Stimulated activated effector memory CD8-positive, alpha-beta T cell treated with anti-CD3 and anti-CD28 coated beads, Interleukin-12 subunit alpha, Interleukin-12 subunit beta, amount 100 ng/mL, for 72 hours (primary cell): ENCODE measurements at regions not wholly inside any gene's neighbourhood (a gene's known extent, or its start where the extent isn't known, plus 50 kb on each side); places are given as distances from the start of the nearest gene placed in this dataset.

Experiments
- ATAC-seq: fragments of 150-1000 bp; cut with Tn5 transposase; 2 replicates; pipeline ENCODE4 v1.10.0; 2021
- DNase-seq, 2 donors: peaks; one replicate each; pipeline ENCODE4 v3.0.0; 2021 to 2022; ENCODE audit warnings: low spot score in 2 of 2
- H3K27ac Mint-ChIP-seq: one replicate; pipeline ENCODE4 v1.8.0; 2022; ENCODE audit warnings: mild to moderate bottlenecking, mixed read lengths
- H3K36me3 Mint-ChIP-seq: one replicate; pipeline ENCODE4 v1.8.0; 2022; ENCODE audit warnings: mild to moderate bottlenecking, mixed read lengths
- H3K4me1 Mint-ChIP-seq: one replicate; pipeline ENCODE4 v1.8.0; 2022; ENCODE audit warnings: mixed read lengths
- H3K4me3 Mint-ChIP-seq: one replicate; pipeline ENCODE4 v1.8.0; 2022; ENCODE audit warnings: mild to moderate bottlenecking, mixed read lengths
- H3K9me3 Mint-ChIP-seq: one replicate; pipeline ENCODE4 v1.8.0; 2022; ENCODE audit warnings: mixed read lengths

GRCh38 chr6:120876424-120876823 is 457.9 kb downstream of the TBC1D32 start:
- peaks cover 8% of the 10 kb centered on the region for H3K9me3 Mint-ChIP-seq
- ATAC-seq, result no peak
- no peak overlapping the region for H3K27ac Mint-ChIP-seq
- no peaks in the 10 kb centered on the region for H3K36me3 Mint-ChIP-seq
- DNase-seq, result no peak
- no peak overlapping the region for H3K4me3 Mint-ChIP-seq
- no peaks in the 10 kb centered on the region for H3K4me1 Mint-ChIP-seq

- Mint-ChIP-seq H3K4me3 (no peak overlapping the region), H3K36me3 (no peaks in the 10 kb centered on the region), H3K9me3 (peaks cover 8% of the 10 kb centered on the region), H3K27ac (no peak overlapping the region), H3K4me1 (no peaks in the 10 kb centered on the region)
- ATAC-seq, result no peak
- no peak for DNase-seq
Measured at GRCh38 chr6:120875900-120876299, 458.4 kb downstream of the TBC1D32 start.

- Mint-ChIP-seq H3K27ac (no peak overlapping the region), H3K36me3 (no peaks in the 10 kb centered on the region)
Measured at GRCh38 chr6:120874422-120874821, 459.9 kb downstream of the TBC1D32 start.

GRCh38 chr6:120873125-120873865 is 461.0 kb downstream of the TBC1D32 start:
- H3K36me3 Mint-ChIP-seq, result no peaks in the 10 kb centered on the region
- peak; percentile 27 for ATAC-seq
- H3K4me3 Mint-ChIP-seq, result no peak overlapping the region
- no peaks in the 10 kb centered on the region for H3K4me1 Mint-ChIP-seq
- H3K9me3 Mint-ChIP-seq, result peaks cover 5% of the 10 kb centered on the region
- no peak for DNase-seq
- no peak overlapping the region for H3K27ac Mint-ChIP-seq

More at GRCh38 chr6:120874422-120874821, 459.9 kb downstream of the TBC1D32 start:
- Mint-ChIP-seq H3K4me3 (no peak overlapping the region), H3K9me3 (peaks cover 6% of the 10 kb centered on the region), H3K4me1 (no peaks in the 10 kb centered on the region)
- ATAC-seq, result peak; percentile 22
- DNase-seq, result no peak

GRCh38 chr6:120872262-120872578 is 462.1 kb downstream of the TBC1D32 start:
- DNase-seq, result no peak
- peak; percentile 8 for ATAC-seq
- Mint-ChIP-seq H3K4me1 (no peaks in the 10 kb centered on the region), H3K4me3 (no peak overlapping the region), H3K9me3 (no peaks in the 10 kb centered on the region), H3K36me3 (no peaks in the 10 kb centered on the region), H3K27ac (no peak overlapping the region)

GRCh38 chr6:120871416-120872261 is 462.6 kb downstream of the TBC1D32 start:
- peak; percentile 36 for ATAC-seq

GRCh38 chr6:120869397-120869796 is 464.9 kb downstream of the TBC1D32 start:
- no peak overlapping the region for H3K4me3 Mint-ChIP-seq
- H3K4me1 Mint-ChIP-seq, result no peaks in the 10 kb centered on the region
- no peaks in the 10 kb centered on the region for H3K36me3 Mint-ChIP-seq
- H3K9me3 Mint-ChIP-seq, result peaks cover 3% of the 10 kb centered on the region
- ATAC-seq, result no peak
- H3K27ac Mint-ChIP-seq, result no peak overlapping the region
- DNase-seq, result no peak

More at GRCh38 chr6:120871416-120872261, 462.6 kb downstream of the TBC1D32 start:
- H3K27ac Mint-ChIP-seq, result no peak overlapping the region
- H3K4me3 Mint-ChIP-seq, result no peak overlapping the region
- H3K36me3 Mint-ChIP-seq, result no peaks in the 10 kb centered on the region
- DNase-seq, result no peak
- no peaks in the 10 kb centered on the region for H3K4me1 Mint-ChIP-seq
- no peaks in the 10 kb centered on the region for H3K9me3 Mint-ChIP-seq

- H3K4me1 Mint-ChIP-seq, result no peaks in the 10 kb centered on the region
- DNase-seq (no peak), ATAC-seq (peak; percentile 26)
- no peak overlapping the region for H3K4me3 Mint-ChIP-seq
- H3K36me3 Mint-ChIP-seq, result no peaks in the 10 kb centered on the region
- peaks cover 18% of the 10 kb centered on the region for H3K9me3 Mint-ChIP-seq
- H3K27ac Mint-ChIP-seq, result no peak overlapping the region
Measured at GRCh38 chr6:120857422-120857821, 476.9 kb downstream of the TBC1D32 start.

- H3K9me3 Mint-ChIP-seq, result peaks cover 8% of the 10 kb centered on the region
- no peaks in the 10 kb centered on the region for H3K4me1 Mint-ChIP-seq
- DNase-seq (no peak), ATAC-seq (no peak)
- H3K36me3 Mint-ChIP-seq, result no peaks in the 10 kb centered on the region
- no peak overlapping the region for H3K4me3 Mint-ChIP-seq
- H3K27ac Mint-ChIP-seq, result no peak overlapping the region
Measured at GRCh38 chr6:120854583-120854982, 479.7 kb downstream of the TBC1D32 start.

GRCh38 chr6:120853489-120853888 is 480.8 kb downstream of the TBC1D32 start:
- Mint-ChIP-seq H3K4me1 (no peaks in the 10 kb centered on the region), H3K4me3 (no peak overlapping the region), H3K27ac (no peak overlapping the region), H3K36me3 (no peaks in the 10 kb centered on the region), H3K9me3 (peaks cover 8% of the 10 kb centered on the region)
- ATAC-seq (no peak), DNase-seq (no peak)

GRCh38 chr6:120852293-120852849 is 481.9 kb downstream of the TBC1D32 start:
- ATAC-seq (no peak), DNase-seq (no peak)
- Mint-ChIP-seq H3K9me3 (no peaks in the 10 kb centered on the region), H3K4me1 (no peaks in the 10 kb centered on the region), H3K36me3 (no peaks in the 10 kb centered on the region), H3K27ac (no peak overlapping the region), H3K4me3 (no peak overlapping the region)

GRCh38 chr6:120826253-120826652 is 508.0 kb downstream of the TBC1D32 start:
- Mint-ChIP-seq H3K9me3 (peaks cover 3% of the 10 kb centered on the region), H3K4me3 (no peak overlapping the region), H3K27ac (no peak overlapping the region), H3K4me1 (no peaks in the 10 kb centered on the region), H3K36me3 (no peaks in the 10 kb centered on the region)
- DNase-seq, result no peak
- no peak for ATAC-seq

GRCh38 chr6:120816794-120817193 is 517.5 kb downstream of the TBC1D32 start:
- H3K4me1 Mint-ChIP-seq, result no peaks in the 10 kb centered on the region
- DNase-seq (no peak), ATAC-seq (no peak)
- peaks cover 9% of the 10 kb centered on the region for H3K9me3 Mint-ChIP-seq
- no peak overlapping the region for H3K27ac Mint-ChIP-seq
- no peaks in the 10 kb centered on the region for H3K36me3 Mint-ChIP-seq
- H3K4me3 Mint-ChIP-seq, result no peak overlapping the region

- Mint-ChIP-seq H3K4me1 (no peaks in the 10 kb centered on the region), H3K36me3 (no peaks in the 10 kb centered on the region), H3K4me3 (no peak overlapping the region), H3K9me3 (no peaks in the 10 kb centered on the region), H3K27ac (no peak overlapping the region)
- DNase-seq (no peak), ATAC-seq (no peak)
Measured at GRCh38 chr6:120805276-120805675, 529.0 kb downstream of the TBC1D32 start.

GRCh38 chr6:120804612-120805011 is 529.7 kb downstream of the TBC1D32 start:
- Mint-ChIP-seq H3K9me3 (no peaks in the 10 kb centered on the region), H3K36me3 (no peaks in the 10 kb centered on the region), H3K27ac (no peak overlapping the region), H3K4me1 (no peaks in the 10 kb centered on the region), H3K4me3 (no peak overlapping the region)
- DNase-seq (no peak), ATAC-seq (no peak)

- DNase-seq, result no peak
- Mint-ChIP-seq H3K4me3 (no peak overlapping the region), H3K4me1 (no peaks in the 10 kb centered on the region), H3K36me3 (no peaks in the 10 kb centered on the region), H3K27ac (no peak overlapping the region), H3K9me3 (no peaks in the 10 kb centered on the region)
- peak; percentile 28 for ATAC-seq
Measured at GRCh38 chr6:120786682-120787081, 547.6 kb downstream of the TBC1D32 start.
